WTC11 (cell line): ENCODE measurements at regions not wholly inside any gene's neighbourhood (a gene's known extent, or its start where the extent isn't known, plus 50 kb on each side); places are given as distances from the start of the nearest gene placed in this dataset.

ENCODE experiments used
- ATAC-seq: fragments of 200-7000 bp; cut with Tn5 transposase; 2 replicates; pipeline ENCODE4 v1.10.0; 2021; ENCODE audit warnings: mild to moderate bottlenecking, moderate library complexity
- CTCF ChIA-PET: fragments of 300-600 bp; sonication (Branson Sonifier 250); formaldehyde crosslinking; loops from one replicate; lab custom pipeline; 2021; ENCODE audit warnings: antibody characterized with exemption; lab: Charles Lee
- POLR2A ChIA-PET: fragments of 350-600 bp; sonication (Branson Sonifier 250); formaldehyde crosslinking; loops from one replicate; lab custom pipeline; 2021; ENCODE audit warnings: antibody characterized with exemption; lab: Charles Lee
- DNase-seq: peaks from one replicate; pipeline ENCODE4 v3.0.0; 2021; ENCODE audit warnings: low spot score
- H3K27ac Mint-ChIP-seq: 2 replicates; pipeline ENCODE4 v1.8.0; 2021; ENCODE audit warnings: mixed read lengths
- H3K27me3 Mint-ChIP-seq: 2 replicates; pipeline ENCODE4 v1.8.0; 2021; ENCODE audit warnings: low read depth, mild to moderate bottlenecking, moderate library complexity, mixed read lengths
- H3K36me3 Mint-ChIP-seq: 2 replicates; pipeline ENCODE4 v1.8.0; 2021; ENCODE audit warnings: mixed read lengths
- H3K4me1 Mint-ChIP-seq: 2 replicates; pipeline ENCODE4 v1.8.0; 2022; ENCODE audit warnings: mixed read lengths
- H3K4me3 Mint-ChIP-seq: 2 replicates; pipeline ENCODE4 v1.8.0; 2021; ENCODE audit warnings: mild to moderate bottlenecking, moderate library complexity, mixed read lengths
- H3K9me3 Mint-ChIP-seq: 2 replicates; pipeline ENCODE4 v1.8.0; 2021; ENCODE audit warnings: mixed read lengths
- AR ChIP-seq: fragments of 250-450 bp; sonication (Bioruptor Pico); IDR thresholded peaks from 2 replicates; pipeline ENCODE4 v1.9.0; 2021; ENCODE audit warnings: mild to moderate bottlenecking
- CDX4 ChIP-seq: fragments of 250-450 bp; sonication (Bioruptor Pico); IDR thresholded peaks from 2 replicates; pipeline ENCODE4 v1.9.0; 2021; ENCODE audit warnings: moderate library complexity, mild to moderate bottlenecking, inconsistent platforms, borderline replicate concordance
- E2F1 ChIP-seq: sonication (generic); formaldehyde crosslinking; IDR thresholded peaks from 2 replicates; pipeline ENCODE4 v1.8.0; 2022; ENCODE audit warnings: mild to moderate bottlenecking, missing genetic modification reagents
- EMX1 ChIP-seq: fragments of 250-450 bp; sonication (Bioruptor Pico); IDR thresholded peaks from 2 replicates; pipeline ENCODE4 v1.8.0; 2021; ENCODE audit warnings: mild to moderate bottlenecking
- ERG ChIP-seq: fragments of 250-450 bp; sonication (Bioruptor Pico); IDR thresholded peaks from 2 replicates; pipeline ENCODE4 v1.8.0; 2021; ENCODE audit warnings: mild to moderate bottlenecking
- HMGA2 ChIP-seq: fragments of 250-450 bp; sonication (Bioruptor Pico); IDR thresholded peaks from 2 replicates; pipeline ENCODE4 v1.4.0; 2021; ENCODE audit warnings: mild to moderate bottlenecking, moderate library complexity
- MLX ChIP-seq: sonication (generic); formaldehyde crosslinking; IDR thresholded peaks from 2 replicates; pipeline ENCODE4 v1.8.1; 2023; ENCODE audit warnings: mild to moderate bottlenecking, missing genetic modification reagents, moderate library complexity
- NFATC4 ChIP-seq: fragments of 250-450 bp; sonication (Bioruptor Pico); IDR thresholded peaks from 2 replicates; pipeline ENCODE4 v1.9.0; 2021; ENCODE audit warnings: mild to moderate bottlenecking
- PRRX2 ChIP-seq: fragments of 250-450 bp; sonication (Bioruptor Pico); IDR thresholded peaks from 2 replicates; pipeline ENCODE4 v1.8.0; 2021; ENCODE audit warnings: mild to moderate bottlenecking
- SMAD3 ChIP-seq: sonication (generic); formaldehyde crosslinking; IDR thresholded peaks from 2 replicates; pipeline ENCODE4 v1.8.0; 2022; ENCODE audit warnings: missing genetic modification reagents, mild to moderate bottlenecking, borderline replicate concordance
- SMAD4 ChIP-seq: sonication (generic); formaldehyde crosslinking; IDR thresholded peaks from 2 replicates; pipeline ENCODE4 v1.8.0; 2022; ENCODE audit warnings: mild to moderate bottlenecking, missing genetic modification reagents
- ZBTB43 ChIP-seq: sonication (generic); formaldehyde crosslinking; IDR thresholded peaks from 2 replicates; pipeline ENCODE4 v1.8.1; 2023; ENCODE audit warnings: mild to moderate bottlenecking, missing genetic modification reagents
- ZMAT4 ChIP-seq: fragments of 250-450 bp; sonication (Bioruptor Pico); IDR thresholded peaks from 2 replicates; pipeline ENCODE4 v1.9.0; 2021; ENCODE audit warnings: mild to moderate bottlenecking
- ZNF138 ChIP-seq: sonication (generic); formaldehyde crosslinking; conservative IDR thresholded peaks from 2 replicates; pipeline ENCODE4 v1.8.1; 2022; ENCODE audit warnings: mild to moderate bottlenecking, moderate library complexity, missing genetic modification reagents
- ZNF219 ChIP-seq: sonication (generic); formaldehyde crosslinking; IDR thresholded peaks from 2 replicates; pipeline ENCODE4 v1.8.0; 2023; ENCODE audit warnings: missing genetic modification reagents, mild to moderate bottlenecking, borderline replicate concordance
- ZNF232 ChIP-seq: sonication (generic); formaldehyde crosslinking; IDR thresholded peaks from 2 replicates; pipeline ENCODE4 v1.8.0; 2022; ENCODE audit warnings: mild to moderate bottlenecking, missing genetic modification reagents
- ZNF281 ChIP-seq: sonication (generic); formaldehyde crosslinking; IDR thresholded peaks from 2 replicates; pipeline ENCODE4 v1.8.0; 2023; ENCODE audit warnings: mild to moderate bottlenecking, missing genetic modification reagents
- ZNF423 ChIP-seq: fragments of 250-450 bp; sonication (Bioruptor Pico); IDR thresholded peaks from 2 replicates; pipeline ENCODE4 v2.1.2; 2022; ENCODE audit warnings: mild to moderate bottlenecking, moderate library complexity

GRCh38 chr2:164044622-164045021 is 308.8 kb upstream of the FIGN start (continued):
- TF ChIP-seq ZNF281 (CRISPR knock-in tag) (no peak), ERG (no peak), ZNF138 (CRISPR knock-in tag) (no peak), ZNF219 (no peak), ZBTB43 (CRISPR knock-in tag) (no peak), NFATC4 (CRISPR knock-in tag) (no peak), CDX4 (no peak), SMAD4 (CRISPR knock-in tag) (no peak), E2F1 (CRISPR knock-in tag) (no peak), ZNF232 (CRISPR knock-in tag) (no peak), PRRX2 (CRISPR knock-in tag) (no peak), MLX (CRISPR knock-in tag) (no peak), SMAD3 (CRISPR knock-in tag) (no peak)

- Mint-ChIP-seq H3K4me3 (no peak overlapping the region), H3K4me1 (no peaks in the 10 kb centered on the region), H3K36me3 (peaks cover 13% of the 10 kb centered on the region), H3K27ac (no peak overlapping the region), H3K27me3 (no peaks in the 10 kb centered on the region; the same call in 1 of the 2 replicates), H3K9me3 (peaks cover 27% of the 10 kb centered on the region)
- ChIA-PET POLR2A (no interaction called here), CTCF (no interaction called here)
- no peak for DNase-seq
- ATAC-seq, result no peak
- TF ChIP-seq EMX1 (CRISPR knock-in tag), result no peak
- no peak for TF ChIP-seq AR
- TF ChIP-seq ZMAT4 (CRISPR knock-in tag), result no peak
- no peak for TF ChIP-seq ZNF423
- no peak for TF ChIP-seq HMGA2 (CRISPR knock-in tag)
- TF ChIP-seq NFATC4 (CRISPR knock-in tag), result no peak
Measured at GRCh38 chr2:164039270-164039669, 303.5 kb upstream of the FIGN start.
